B cell (primary cell): ENCODE measurements at regions not wholly inside any gene's neighbourhood (a gene's known extent, or its start where the extent isn't known, plus 50 kb on each side); places are given as distances from the start of the nearest gene placed in this dataset.

Experiments
- ATAC-seq: fragments of 200-7000 bp; cut with Tn5 transposase; one replicate; pipeline ENCODE4 v1.10.0; 2021; ENCODE audit warnings: low read depth, mild to moderate bottlenecking, moderate number of reproducible peaks, moderate library complexity
- CTCF ChIA-PET: fragments of 350-600 bp; sonication (Branson Sonifier 250); formaldehyde crosslinking; loops from one replicate; lab custom pipeline; 2021; ENCODE audit warnings: antibody characterized with exemption, inconsistent platforms; lab: Charles Lee
- POLR2A ChIA-PET: fragments of 350-600 bp; sonication (Branson Sonifier 250); formaldehyde crosslinking; loops from one replicate; lab custom pipeline; 2021; ENCODE audit warnings: antibody characterized with exemption; lab: Charles Lee
- DNase-seq: peaks from one replicate; pipeline ENCODE4 v3.0.0; 2013
- H2AFZ ChIP-seq: 2 replicates; pipeline ENCODE4 v1.6.1; 2012; ENCODE audit warnings: mild to moderate bottlenecking, low read depth, low read length; ENCODE audit not compliant: insufficient read depth, poor library complexity, severe bottlenecking
- H3K27ac ChIP-seq, 2 donors: 1 replicate in 1 of 2; 2 replicates in 1 of 2; pipeline ENCODE4 v1.5.1; 2012 to 2013; ENCODE audit warnings: low read length in 2 of 2, mild to moderate bottlenecking in 2 of 2, moderate library complexity in 1 of 2
- H3K27me3 ChIP-seq, 4 experiments: fragments of 200-600 bp in 1 of 4; sonication (generic) in 1 of 4; replicated peaks in 1 of 4; 1 replicate in 2 of 4; 2 replicates in 2 of 4; pipeline versions ENCODE4 v1.6.1 to v1.7.0; 2013 to 2016; ENCODE audit warnings: low read length in 3 of 4, mild to moderate bottlenecking in 2 of 4, mixed read lengths in 1 of 4, moderate library complexity in 1 of 4; ENCODE audit not compliant: insufficient read depth in 4 of 4, control insufficient read depth in 3 of 4; ENCODE audit errors: control extremely low read depth in 1 of 4
- H3K36me3 ChIP-seq, 2 experiments: replicated peaks in 1 of 2; 1 replicate in 1 of 2; 2 replicates in 1 of 2; pipeline versions ENCODE4 v1.6.1 to v1.7.1; 2013; ENCODE audit warnings: low read length in 1 of 2; ENCODE audit not compliant: insufficient read depth in 2 of 2, control insufficient read depth in 1 of 2; ENCODE audit errors: control extremely low read depth in 1 of 2, extremely low read depth in 1 of 2
- H3K4me1 ChIP-seq, 2 donors: fragments of 200-600 bp in 1 of 2; sonication (generic) in 1 of 2; 1 replicate in 1 of 2; 2 replicates in 1 of 2; pipeline versions ENCODE4 v1.5.1 to v1.6.1; 2013 to 2017; ENCODE audit warnings: low read length in 2 of 2; ENCODE audit not compliant: control insufficient read depth in 2 of 2, insufficient read depth in 2 of 2
- H3K4me2 ChIP-seq: replicated peaks from 2 replicates; pipeline ENCODE3; 2012; ENCODE audit warnings: mild to moderate bottlenecking, low read depth, low read length; ENCODE audit not compliant: poor library complexity, severe bottlenecking
- H3K4me3 ChIP-seq, 5 experiments: fragments of 200-600 bp in 1 of 5; sonication (generic) in 1 of 5; 1 replicate in 3 of 5; 2 replicates in 2 of 5; pipeline versions ENCODE4 v1.5.1 to v1.7.0; 2011 to 2016; ENCODE audit warnings: low read length in 4 of 5, mild to moderate bottlenecking in 4 of 5, low read depth in 2 of 5, control low read depth in 1 of 5, moderate library complexity in 1 of 5; ENCODE audit not compliant: insufficient read depth in 1 of 5; ENCODE audit errors: control extremely low read depth in 1 of 5, extremely low read depth in 1 of 5
- H3K79me2 ChIP-seq: fragments of 200-600 bp; sonication (generic); one replicate; pipeline ENCODE4 v1.6.0; 2016; ENCODE audit warnings: low read length; ENCODE audit not compliant: control insufficient read depth, insufficient read depth
- H3K9ac ChIP-seq: fragments of 200-600 bp; sonication (generic); 2 replicates; pipeline ENCODE4 v1.6.1; 2017; ENCODE audit warnings: mild to moderate bottlenecking, low read length, moderate library complexity
- H3K9me3 ChIP-seq, 3 donors: one replicate each; pipeline versions ENCODE4 v1.6.1 to v1.7.1; 2013; ENCODE audit warnings: low read length in 2 of 3; ENCODE audit not compliant: control insufficient read depth in 2 of 3, insufficient read depth in 1 of 3; ENCODE audit errors: control extremely low read depth in 1 of 3
- H4K20me1 ChIP-seq: 2 replicates; pipeline ENCODE4 v1.6.0; 2012; ENCODE audit warnings: mild to moderate bottlenecking, low read length; ENCODE audit not compliant: insufficient read depth, control insufficient read depth, poor library complexity, severe bottlenecking
- H3K27ac Mint-ChIP-seq: one replicate; pipeline ENCODE4 v1.8.0; 2021; ENCODE audit warnings: mixed read lengths
- H3K27me3 Mint-ChIP-seq: one replicate; pipeline ENCODE4 v1.8.0; 2021; ENCODE audit warnings: mixed read lengths
- H3K4me1 Mint-ChIP-seq: one replicate; pipeline ENCODE4 v1.8.0; 2021; ENCODE audit warnings: mixed read lengths
- H3K4me3 Mint-ChIP-seq: one replicate; pipeline ENCODE4 v1.8.0; 2021; ENCODE audit warnings: mixed read lengths
- H3K9me3 Mint-ChIP-seq: one replicate; pipeline ENCODE4 v1.8.0; 2022; ENCODE audit warnings: mixed read lengths; ENCODE audit not compliant: insufficient read depth
- EZH2 ChIP-seq: IDR thresholded peaks from 2 replicates; pipeline ENCODE4 v1.6.1; 2012; ENCODE audit warnings: borderline replicate concordance, low read depth, mild to moderate bottlenecking, moderate library complexity, low read length; ENCODE audit not compliant: insufficient read depth, poor library complexity, severe bottlenecking
- WGBS: methylation state at CpG from one replicate; pipeline ENCODE4 v1.1.5; 2013; ENCODE audit warnings: missing lambda C conversion rate; ENCODE audit not compliant: insufficient coverage; 5-methylcytosine and 5-hydroxymethylcytosine counted together
- intact Hi-C: fragments of 100-400 bp; cut with micrococcal nuclease; formaldehyde crosslinking; loops from one replicate; pipeline ENCODE4 v1.10.0; 2022
- TF ChIP-seq, protein P1 (sequence below): fragments of 200-600 bp; IDR thresholded peaks from one replicate; pipeline ENCODE4 v1.8.0; 2022; ENCODE audit warnings: antibody characterized with exemption, mild to moderate bottlenecking

DNA sequence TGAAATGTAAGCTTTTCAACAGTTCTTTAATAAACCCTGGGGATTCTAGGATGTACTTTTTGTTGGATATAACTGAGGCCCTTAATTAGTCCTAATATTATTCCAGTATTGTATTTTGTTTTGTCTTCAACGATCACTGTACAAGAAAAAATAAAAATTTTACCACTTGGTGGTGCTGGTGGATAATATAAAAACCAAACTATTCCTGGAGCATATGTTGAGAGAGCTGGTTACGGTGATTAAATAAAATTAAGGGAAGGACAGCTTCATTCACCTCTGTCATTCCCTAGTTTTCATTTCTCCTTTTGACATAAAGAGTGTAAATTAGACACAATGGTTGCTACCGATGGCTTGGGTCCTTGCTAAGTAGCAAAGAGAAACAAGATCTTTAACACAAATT, 598.6 kb upstream of the PCDH20 start:
- Histone ChIP-seq H2AFZ (no peak overlapping the region), H3K4me2 (no peak overlapping the region), H3K79me2 (no peaks in the 10 kb centered on the region), H3K27me3 (no peaks in the 10 kb centered on the region), H4K20me1 (no peaks in the 10 kb centered on the region), H3K4me3 (no peak overlapping the region), H3K4me1 (no peaks in the 10 kb centered on the region), H3K9me3 (no peaks in the 10 kb centered on the region), H3K36me3 (no peaks in the 10 kb centered on the region), H3K27ac (no peak overlapping the region), H3K9ac (no peak overlapping the region)
- Mint-ChIP-seq H3K4me3 (no peak overlapping the region), H3K27ac (no peak overlapping the region), H3K27me3 (no peaks in the 10 kb centered on the region), H3K4me1 (no peaks in the 10 kb centered on the region), H3K9me3 (no peaks in the 10 kb centered on the region)
- ChIA-PET CTCF (no interaction called here), POLR2A (no interaction called here)
- ATAC-seq: no peak
- TF ChIP-seq EZH2: no peak
- TF ChIP-seq, protein P1, sequence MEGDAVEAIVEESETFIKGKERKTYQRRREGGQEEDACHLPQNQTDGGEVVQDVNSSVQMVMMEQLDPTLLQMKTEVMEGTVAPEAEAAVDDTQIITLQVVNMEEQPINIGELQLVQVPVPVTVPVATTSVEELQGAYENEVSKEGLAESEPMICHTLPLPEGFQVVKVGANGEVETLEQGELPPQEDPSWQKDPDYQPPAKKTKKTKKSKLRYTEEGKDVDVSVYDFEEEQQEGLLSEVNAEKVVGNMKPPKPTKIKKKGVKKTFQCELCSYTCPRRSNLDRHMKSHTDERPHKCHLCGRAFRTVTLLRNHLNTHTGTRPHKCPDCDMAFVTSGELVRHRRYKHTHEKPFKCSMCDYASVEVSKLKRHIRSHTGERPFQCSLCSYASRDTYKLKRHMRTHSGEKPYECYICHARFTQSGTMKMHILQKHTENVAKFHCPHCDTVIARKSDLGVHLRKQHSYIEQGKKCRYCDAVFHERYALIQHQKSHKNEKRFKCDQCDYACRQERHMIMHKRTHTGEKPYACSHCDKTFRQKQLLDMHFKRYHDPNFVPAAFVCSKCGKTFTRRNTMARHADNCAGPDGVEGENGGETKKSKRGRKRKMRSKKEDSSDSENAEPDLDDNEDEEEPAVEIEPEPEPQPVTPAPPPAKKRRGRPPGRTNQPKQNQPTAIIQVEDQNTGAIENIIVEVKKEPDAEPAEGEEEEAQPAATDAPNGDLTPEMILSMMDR: no peak
- WGBS: 100% methylated on average over 1 of the region's 3 CpGs
- no peak for DNase-seq
- intact Hi-C loops: no loop called here

DNA sequence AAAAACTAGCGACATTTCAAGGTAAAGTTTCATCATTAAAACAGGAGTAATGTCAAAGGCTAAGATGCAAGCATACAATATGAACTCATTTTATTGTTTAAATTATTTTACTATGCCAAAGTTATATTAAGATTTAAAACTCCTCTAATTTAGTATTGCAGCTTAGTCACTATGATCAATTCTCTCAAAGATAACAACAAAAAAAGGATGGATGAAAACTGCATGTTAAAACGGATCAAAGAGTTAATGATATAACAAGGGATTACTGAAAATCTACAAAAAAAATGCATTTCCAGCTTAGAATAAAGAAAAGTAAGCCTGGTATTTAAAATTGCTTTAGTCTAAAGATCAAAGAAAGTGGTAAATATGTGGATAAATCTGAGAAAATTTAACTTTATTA, 587.8 kb upstream of the PCDH20 start:
- Mint-ChIP-seq H3K27ac (no peak overlapping the region), H3K4me1 (no peaks in the 10 kb centered on the region), H3K9me3 (peaks cover 5% of the 10 kb centered on the region), H3K4me3 (no peak overlapping the region), H3K27me3 (no peaks in the 10 kb centered on the region)
- no peaks in the 10 kb centered on the region for H4K20me1 ChIP-seq
- no peak overlapping the region for H3K27ac ChIP-seq
- no peaks in the 10 kb centered on the region for H3K79me2 ChIP-seq
- DNase-seq (no peak), ATAC-seq (no peak)
- no peak overlapping the region for H3K4me3 ChIP-seq
- WGBS: no CpG with 5 or more reads among the region's 2 CpGs
- TF ChIP-seq EZH2: no peak
- TF ChIP-seq, protein P1: no peak
- H2AFZ ChIP-seq: no peak overlapping the region
- intact Hi-C loops: no loop called here
- ChIA-PET CTCF (no interaction called here), POLR2A (no interaction called here)
- no peak overlapping the region for H3K9ac ChIP-seq
- H3K9me3 ChIP-seq: no peaks in the 10 kb centered on the region
- no peaks in the 10 kb centered on the region for H3K27me3 ChIP-seq
- H3K36me3 ChIP-seq: no peaks in the 10 kb centered on the region
- H3K4me1 ChIP-seq: no peaks in the 10 kb centered on the region
- no peak overlapping the region for H3K4me2 ChIP-seq
